GM12878 (cell line): ENCODE measurements at regions not wholly inside any gene's neighbourhood (a gene's known extent, or its start where the extent isn't known, plus 50 kb on each side); places are given as distances from the start of the nearest gene placed in this dataset.

Experiments
- ATAC-seq: fragments of 200-7000 bp; cut with Tn5 transposase; 3 replicates; pipeline ENCODE4 v1.9.1; 2020; ENCODE audit warnings: mild to moderate bottlenecking, moderate library complexity
- BruUV-seq: library from RNA; stranded (reverse); fragments of 400-500 nt; replicated peaks from 2 replicates; lab custom pipeline; 2021; lab: Mats Ljungman, UMichigan
- CTCF ChIA-PET: fragments of 300-600 bp; sonication (Branson Sonifier 250); formaldehyde crosslinking; extraction: SDS; loops from one replicate; lab custom pipeline; 2021; ENCODE audit warnings: inconsistent platforms; lab: Yijun Ruan, JAX
- POLR2A ChIA-PET: fragments of 350-600 bp; formaldehyde crosslinking; extraction: SDS; loops from one replicate; lab custom pipeline; 2021; ENCODE audit warnings: inconsistent platforms; lab: Charles Lee
- RAD21 ChIA-PET: fragments of 300-600 bp; sonication (Branson Sonifier 250); formaldehyde crosslinking; loops from one replicate; lab custom pipeline; 2023; ENCODE audit warnings: antibody characterized with exemption; ENCODE audit not compliant: unreplicated experiment; lab: Charles Lee
- SMC1A ChIA-PET: fragments of 300-600 bp; sonication (Branson Sonifier 250); formaldehyde crosslinking; loops from one replicate; lab custom pipeline; 2023; ENCODE audit not compliant: unreplicated experiment, uncharacterized antibody; lab: Charles Lee
- DNase-seq: peaks from one replicate; pipeline ENCODE4 v3.0.0-alpha.2; 2011; ENCODE audit warnings: low read depth, low spot score
- FAIRE-seq: peaks from 3 replicates; lab custom pipeline; 2011; peaks lifted over from hg19 to GRCh38; lab: Jason Lieb, UNC
- H2AFZ ChIP-seq: 2 replicates; pipeline ENCODE4 v1.6.0; 2011; ENCODE audit warnings: low read depth, low read length, control low read depth; ENCODE audit not compliant: control insufficient read depth
- H3K27ac ChIP-seq: 2 replicates; pipeline ENCODE4 v1.5.1; 2011; ENCODE audit warnings: control low read depth; ENCODE audit not compliant: control insufficient read depth, insufficient read depth
- H3K27me3 ChIP-seq, 2 experiments: replicated peaks in 1 of 2; 2 replicates each; pipeline versions ENCODE4 v1.6.0 to v1.6.1; 2011; ENCODE audit warnings: low read length in 1 of 2; ENCODE audit not compliant: control insufficient read depth in 2 of 2, insufficient read depth in 2 of 2
- H3K36me3 ChIP-seq, 2 experiments: 2 replicates each; pipeline ENCODE4 v1.5.1; 2011; ENCODE audit warnings: low read length in 1 of 2; ENCODE audit not compliant: control insufficient read depth in 2 of 2, insufficient read depth in 2 of 2
- H3K4me1 ChIP-seq: 2 replicates; pipeline ENCODE4 v1.6.1; 2011; ENCODE audit warnings: mild to moderate bottlenecking, low read length, moderate library complexity, mixed read lengths; ENCODE audit not compliant: control insufficient read depth, insufficient read depth
- H3K4me2 ChIP-seq: 2 replicates; pipeline ENCODE4 v1.6.0; 2011; ENCODE audit warnings: control low read depth; ENCODE audit not compliant: control insufficient read depth, insufficient read depth
- H3K4me3 ChIP-seq: fragments of 200-600 bp; sonication (generic); 2 replicates; pipeline ENCODE4 v1.5.1; 2016
- H3K79me2 ChIP-seq: 2 replicates; pipeline ENCODE4 v1.6.0; 2011; ENCODE audit warnings: low read length; ENCODE audit not compliant: control insufficient read depth, insufficient read depth
- H3K9ac ChIP-seq: 2 replicates; pipeline ENCODE4 v1.8.0; 2011; ENCODE audit warnings: low read length, control low read depth, mixed read lengths; ENCODE audit not compliant: control insufficient read depth, insufficient read depth
- H3K9me3 ChIP-seq: replicated peaks from 3 replicates; pipeline ENCODE4 v1.5.1; 2011; ENCODE audit warnings: mild to moderate bottlenecking, low read length; ENCODE audit not compliant: control insufficient read depth, insufficient read depth
- H4K20me1 ChIP-seq: 2 replicates; pipeline ENCODE4 v1.6.0; 2011; ENCODE audit not compliant: control insufficient read depth, insufficient read depth
- E2F8 ChIP-seq: fragments of 450-650 bp; IDR thresholded peaks from 2 replicates; pipeline ENCODE4 v1.6.1; 2018; ENCODE audit warnings: mild to moderate bottlenecking, low read depth, moderate library complexity; ENCODE audit not compliant: partially characterized antibody
- IRF4 ChIP-seq: IDR thresholded peaks from 2 replicates; pipeline ENCODE4 v1.6.1; 2011; ENCODE audit warnings: low read depth, low read length
- NR2C1 ChIP-seq: fragments of 450-650 bp; IDR thresholded peaks from 2 replicates; pipeline ENCODE4 v1.6.1; 2017; ENCODE audit warnings: antibody characterized with exemption, mild to moderate bottlenecking, moderate library complexity
- SIN3A ChIP-seq: IDR thresholded peaks from 2 replicates; pipeline ENCODE4 v1.6.1; 2012; ENCODE audit warnings: low read depth, low read length, improper control_type of control experiment
- ZNF384 ChIP-seq: IDR thresholded peaks from 2 replicates; pipeline ENCODE4 v1.6.1; 2012; ENCODE audit warnings: low read depth, mild to moderate bottlenecking, low read length, improper control_type of control experiment, borderline replicate concordance
- WGBS: methylation state at CpG from one replicate; pipeline ENCODE4 v1.1.6; 2016; ENCODE audit warnings: low lambda C conversion rate; ENCODE audit not compliant: insufficient replicate concordance, insufficient coverage; ENCODE audit errors: missing lambda C conversion rate; 5-methylcytosine and 5-hydroxymethylcytosine counted together
- in situ Hi-C: fragments of 300-500 bp; cut with MboI; formaldehyde crosslinking; loops from 9 replicates; pipeline ENCODE4 v1.14.3; 2018; ENCODE audit warnings: mixed read lengths
- intact Hi-C: fragments of 100-400 bp; cut with micrococcal nuclease; formaldehyde crosslinking; loops from one replicate; pipeline ENCODE4 v1.14.2; 2022; ENCODE audit not compliant: unreplicated experiment

- intact Hi-C loops (no loop called here), in situ Hi-C loops (no loop called here)
- H3K4me1 ChIP-seq: no peaks in the 10 kb centered on the region
- no peak overlapping the region for H3K4me3 ChIP-seq
- H3K36me3 ChIP-seq: no peaks in the 10 kb centered on the region
- WGBS: 24% methylated on average over 3 of the region's 3 CpGs
- TF ChIP-seq IRF4: no peak
- TF ChIP-seq E2F8: no peak
- no peak for TF ChIP-seq ZNF384
- TF ChIP-seq SIN3A: no peak
- no peak for TF ChIP-seq NR2C1
- ChIA-PET SMC1A (interaction anchor here (0.7 kb wide), 1 partner anchor 42 kb away, joined by 3 read pairs; no protein-coding TSS in a partner anchor), POLR2A (no interaction called here), CTCF (interaction anchor here (1.3 kb wide), 1 partner anchor 21 kb away, joined by 3 read pairs; no protein-coding TSS in a partner anchor), RAD21 (no interaction called here)
- no peak overlapping the region for H2AFZ ChIP-seq
- no peak overlapping the region for H3K4me2 ChIP-seq
- H3K9me3 ChIP-seq: no peaks in the 10 kb centered on the region
- ATAC-seq: no peak
- H3K9ac ChIP-seq: no peak overlapping the region
- no peak for DNase-seq
- no peaks in the 10 kb centered on the region for H4K20me1 ChIP-seq
- no peaks in the 10 kb centered on the region for H3K79me2 ChIP-seq
- no peak overlapping the region for H3K27ac ChIP-seq
- no peak for FAIRE-seq
- no TSS peak for BruUV-seq
- H3K27me3 ChIP-seq: no peaks in the 10 kb centered on the region
Measured at GRCh38 chr4:100631281-100631968, 113.6 kb upstream of the EMCN start.
